ENCODE measurements at regions not wholly inside any gene's neighbourhood (a gene's known extent, or its start where the extent isn't known, plus 50 kb on each side); places are given as distances from the start of the nearest gene placed in this dataset.

DNA sequence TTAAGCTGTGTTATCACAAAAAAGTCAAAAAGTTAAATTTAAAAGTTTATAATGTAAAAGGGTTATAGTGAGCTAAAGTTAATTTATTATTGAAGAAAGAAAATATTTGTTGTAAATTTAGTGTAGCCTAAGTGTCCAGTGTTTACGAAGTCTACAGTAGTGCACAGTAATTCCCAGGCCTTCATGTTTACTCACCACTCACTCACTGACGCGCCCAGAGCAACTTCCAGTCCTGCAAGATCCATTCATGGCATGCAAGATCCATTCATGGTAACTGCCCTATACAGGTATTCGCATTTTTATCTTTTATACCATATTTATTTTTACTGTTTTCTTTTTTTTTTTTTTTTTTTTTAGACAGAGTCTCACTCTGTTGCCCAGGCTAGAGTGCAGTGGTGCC lies 69.5 kb downstream of the TPRA1 start:
- TF ChIP-seq POLR2A (IDR thresholded peaks at IDR 0.05) (no peak), CTCF (IDR thresholded peaks at IDR 0.05) (no peak)
